ENCODE measurements at regions not wholly inside any gene's neighbourhood (a gene's known extent, or its start where the extent isn't known, plus 50 kb on each side); places are given as distances from the start of the nearest gene placed in this dataset.
A peak's percentile ranks its signal among the peaks of the same experiment; 100 is the strongest.

GRCh38 chr4:62791386-62791785, 1591.3 kb downstream of the ADGRL3 start:
- H3K27ac ChIP-seq (ENCODE audit: low read depth in 1 of 3, low read length in 2 of 3), result no peak overlapping the region
- H3K4me3 ChIP-seq (ENCODE audit: low read depth in 1 of 3, low read length in 3 of 3), result no peak overlapping the region
- no peaks in the 10 kb centered on the region for H3K36me3 ChIP-seq (ENCODE audit: control insufficient read depth in 3 of 3, insufficient read depth in 2 of 3, low read depth in 1 of 3, low read length in 3 of 3)
- FAIRE-seq (no peak), DNase-seq (no peak)
- H3K27me3 ChIP-seq (ENCODE audit: control insufficient read depth in 3 of 3, insufficient read depth in 3 of 3, low read length in 3 of 3), result no peaks in the 10 kb centered on the region
- WGBS, 3 donors, result 75 to 81% (median 77%) methylated on average over 2 of the region's 2 CpGs
- no peaks in the 10 kb centered on the region for H3K4me1 ChIP-seq (ENCODE audit: control insufficient read depth in 3 of 3, insufficient read depth in 2 of 3, low read depth in 1 of 3, low read length in 2 of 3)
- no peaks in the 10 kb centered on the region for H3K9me3 ChIP-seq (ENCODE audit: control insufficient read depth in 2 of 2, insufficient read depth in 1 of 2, low read depth in 1 of 2, low read length in 1 of 2)

GRCh38 chr4:62771983-62772557, 1571.9 kb downstream of the ADGRL3 start:
- H3K27ac ChIP-seq (ENCODE audit: low read depth in 1 of 3, low read length in 2 of 3), result no peak overlapping the region
- H3K27me3 ChIP-seq (ENCODE audit: control insufficient read depth in 3 of 3, insufficient read depth in 3 of 3, low read length in 3 of 3), result no peaks in the 10 kb centered on the region
- WGBS, 3 donors, result 77 to 87% (median 81%) methylated on average over 9 of the region's 9 CpGs
- H3K9me3 ChIP-seq (ENCODE audit: control insufficient read depth in 2 of 2, insufficient read depth in 1 of 2, low read depth in 1 of 2, low read length in 1 of 2), result no peaks in the 10 kb centered on the region
- H3K4me1 ChIP-seq (ENCODE audit: control insufficient read depth in 3 of 3, insufficient read depth in 2 of 3, low read depth in 1 of 3, low read length in 2 of 3), result no peaks in the 10 kb centered on the region
- FAIRE-seq, result no peak
- H3K4me3 ChIP-seq (ENCODE audit: low read depth in 1 of 3, low read length in 3 of 3), result no peak overlapping the region
- DNase-seq, result no peak
- no peaks in the 10 kb centered on the region for H3K36me3 ChIP-seq (ENCODE audit: control insufficient read depth in 3 of 3, insufficient read depth in 2 of 3, low read depth in 1 of 3, low read length in 3 of 3)

- H3K4me1 ChIP-seq (ENCODE audit: control insufficient read depth in 3 of 3, insufficient read depth in 2 of 3, low read depth in 1 of 3, low read length in 2 of 3), result no peaks in the 10 kb centered on the region
- no peak for DNase-seq
- H3K4me3 ChIP-seq (ENCODE audit: low read depth in 1 of 3, low read length in 3 of 3), result no peak overlapping the region
- WGBS, 3 donors, result 75 to 85% (median 84%) methylated on average over 6 of the region's 6 CpGs
- no peak overlapping the region for H3K27ac ChIP-seq (ENCODE audit: low read depth in 1 of 3, low read length in 2 of 3)
- no peaks in the 10 kb centered on the region for H3K9me3 ChIP-seq (ENCODE audit: control insufficient read depth in 2 of 2, insufficient read depth in 1 of 2, low read depth in 1 of 2, low read length in 1 of 2)
- no peak for FAIRE-seq
- H3K27me3 ChIP-seq (ENCODE audit: control insufficient read depth in 3 of 3, insufficient read depth in 3 of 3, low read length in 3 of 3), result no peaks in the 10 kb centered on the region
- H3K36me3 ChIP-seq (ENCODE audit: control insufficient read depth in 3 of 3, insufficient read depth in 2 of 3, low read depth in 1 of 3, low read length in 3 of 3), result no peaks in the 10 kb centered on the region
Measured at GRCh38 chr4:62740296-62740695, 1540.2 kb downstream of the ADGRL3 start.

- WGBS, 3 donors, result 9 to 34% (median 27%) methylated on average over 2 of the region's 2 CpGs
- H3K4me1 ChIP-seq (ENCODE audit: control insufficient read depth in 3 of 3, insufficient read depth in 2 of 3, low read depth in 1 of 3, low read length in 2 of 3), result peaks cover 0 to 4% (median 0%) of the 10 kb centered on the region in 3 donors
- no peak overlapping the region for H3K4me3 ChIP-seq (ENCODE audit: low read depth in 1 of 3, low read length in 3 of 3)
- no peak overlapping the region for H3K27ac ChIP-seq (ENCODE audit: low read depth in 1 of 3, low read length in 2 of 3)
- DNase-seq (peak; percentile 47 to 68), FAIRE-seq (no peak)
- H3K9me3 ChIP-seq (ENCODE audit: control insufficient read depth in 2 of 2, insufficient read depth in 1 of 2, low read depth in 1 of 2, low read length in 1 of 2), result no peaks in the 10 kb centered on the region
- no peaks in the 10 kb centered on the region for H3K27me3 ChIP-seq (ENCODE audit: control insufficient read depth in 3 of 3, insufficient read depth in 3 of 3, low read length in 3 of 3)
- H3K36me3 ChIP-seq (ENCODE audit: control insufficient read depth in 3 of 3, insufficient read depth in 2 of 3, low read depth in 1 of 3, low read length in 3 of 3), result no peaks in the 10 kb centered on the region
Measured at GRCh38 chr4:62717154-62717553, 1517.0 kb downstream of the ADGRL3 start.

GRCh38 chr4:62711575-62711974, 1511.4 kb downstream of the ADGRL3 start:
- H3K4me1 ChIP-seq (ENCODE audit: control insufficient read depth in 3 of 3, insufficient read depth in 2 of 3, low read depth in 1 of 3, low read length in 2 of 3), result no peaks in the 10 kb centered on the region
- WGBS, 3 donors, result 20 to 55% (median 30%) methylated on average over 1 of the region's 1 CpG
- H3K27ac ChIP-seq (ENCODE audit: low read depth in 1 of 3, low read length in 2 of 3), result no peak overlapping the region
- H3K36me3 ChIP-seq (ENCODE audit: control insufficient read depth in 3 of 3, insufficient read depth in 2 of 3, low read depth in 1 of 3, low read length in 3 of 3), result no peaks in the 10 kb centered on the region
- no peak overlapping the region for H3K4me3 ChIP-seq (ENCODE audit: low read depth in 1 of 3, low read length in 3 of 3)
- H3K27me3 ChIP-seq (ENCODE audit: control insufficient read depth in 3 of 3, insufficient read depth in 3 of 3, low read length in 3 of 3), result no peaks in the 10 kb centered on the region
- no peak for DNase-seq
- no peak for FAIRE-seq
- no peaks in the 10 kb centered on the region for H3K9me3 ChIP-seq (ENCODE audit: control insufficient read depth in 2 of 2, insufficient read depth in 1 of 2, low read depth in 1 of 2, low read length in 1 of 2)

- 39 to 44% (median 42%) methylated on average over 3 of the region's 3 CpGs for WGBS, 3 donors
- DNase-seq, result peak; percentile 45 to 54
- FAIRE-seq, result peak; percentile 57
- Histone ChIP-seq H3K36me3 (ENCODE audit: control insufficient read depth in 3 of 3, insufficient read depth in 2 of 3, low read depth in 1 of 3, low read length in 3 of 3) (no peaks in the 10 kb centered on the region), H3K4me1 (ENCODE audit: control insufficient read depth in 3 of 3, insufficient read depth in 2 of 3, low read depth in 1 of 3, low read length in 2 of 3) (no peaks in the 10 kb centered on the region), H3K4me3 (ENCODE audit: low read depth in 1 of 3, low read length in 3 of 3) (no peak overlapping the region), H3K27me3 (ENCODE audit: control insufficient read depth in 3 of 3, insufficient read depth in 3 of 3, low read length in 3 of 3) (no peaks in the 10 kb centered on the region), H3K9me3 (ENCODE audit: control insufficient read depth in 2 of 2, insufficient read depth in 1 of 2, low read depth in 1 of 2, low read length in 1 of 2) (no peaks in the 10 kb centered on the region), H3K27ac (ENCODE audit: low read depth in 1 of 3, low read length in 2 of 3) (no peak overlapping the region)
Measured at GRCh38 chr4:62709618-62710252, 1509.6 kb downstream of the ADGRL3 start.

- WGBS, 3 donors, result 92 to 98% (median 96%) methylated on average over 2 of the region's 2 CpGs
- DNase-seq, result no peak
- FAIRE-seq, result no peak
Measured at GRCh38 chr4:62706423-62706822, 1506.3 kb downstream of the ADGRL3 start.

GRCh38 chr4:62683799-62684566, 1483.9 kb downstream of the ADGRL3 start:
- Histone ChIP-seq H3K9me3 (ENCODE audit: control insufficient read depth in 2 of 2, insufficient read depth in 1 of 2, low read depth in 1 of 2, low read length in 1 of 2) (no peaks in the 10 kb centered on the region), H3K27me3 (ENCODE audit: control insufficient read depth in 3 of 3, insufficient read depth in 3 of 3, low read length in 3 of 3) (no peaks in the 10 kb centered on the region), H3K36me3 (ENCODE audit: control insufficient read depth in 3 of 3, insufficient read depth in 2 of 3, low read depth in 1 of 3, low read length in 3 of 3) (no peaks in the 10 kb centered on the region), H3K27ac (ENCODE audit: low read depth in 1 of 3, low read length in 2 of 3) (no peak overlapping the region), H3K4me1 (ENCODE audit: control insufficient read depth in 3 of 3, insufficient read depth in 2 of 3, low read depth in 1 of 3, low read length in 2 of 3) (no peaks in the 10 kb centered on the region), H3K4me3 (ENCODE audit: low read depth in 1 of 3, low read length in 3 of 3) (no peak overlapping the region)
- 89 to 95% (median 92%) methylated on average over 13 of the region's 13 CpGs for WGBS, 3 donors
- FAIRE-seq, result no peak
- no peak for DNase-seq

More at GRCh38 chr4:62706423-62706822, 1506.3 kb downstream of the ADGRL3 start:
- Histone ChIP-seq H3K27ac (ENCODE audit: low read depth in 1 of 3, low read length in 2 of 3) (no peak overlapping the region), H3K9me3 (ENCODE audit: control insufficient read depth in 2 of 2, insufficient read depth in 1 of 2, low read depth in 1 of 2, low read length in 1 of 2) (no peaks in the 10 kb centered on the region), H3K27me3 (ENCODE audit: control insufficient read depth in 3 of 3, insufficient read depth in 3 of 3, low read length in 3 of 3) (no peaks in the 10 kb centered on the region), H3K4me1 (ENCODE audit: control insufficient read depth in 3 of 3, insufficient read depth in 2 of 3, low read depth in 1 of 3, low read length in 2 of 3) (no peaks in the 10 kb centered on the region), H3K36me3 (ENCODE audit: control insufficient read depth in 3 of 3, insufficient read depth in 2 of 3, low read depth in 1 of 3, low read length in 3 of 3) (no peaks in the 10 kb centered on the region), H3K4me3 (ENCODE audit: low read depth in 1 of 3, low read length in 3 of 3) (no peak overlapping the region)

Measured in small intestine (tissue), 7 donors.